H1 (cell line): ENCODE measurements at regions not wholly inside any gene's neighbourhood (a gene's known extent, or its start where the extent isn't known, plus 50 kb on each side); places are given as distances from the start of the nearest gene placed in this dataset.

Experiments used
- CTCF ChIA-PET: fragments of 300-600 bp; sonication (Branson Sonifier 250); formaldehyde crosslinking; loops from one replicate; lab custom pipeline; 2021; ENCODE audit not compliant: partially characterized antibody; lab: Charles Lee
- POLR2A ChIA-PET: fragments of 300-600 bp; sonication (Branson Sonifier 250); formaldehyde crosslinking; loops from one replicate; lab custom pipeline; 2021; ENCODE audit warnings: inconsistent platforms; ENCODE audit not compliant: partially characterized antibody; lab: Charles Lee
- DNase-seq, 2 experiments: peaks; one replicate each; pipeline versions ENCODE4 v3.0.0 to v3.0.0-alpha.2; 2010 to 2022; ENCODE audit warnings: low spot score in 2 of 2, low read depth in 1 of 2, mixed read lengths in 1 of 2
- FAIRE-seq: peaks from 2 replicates; lab custom pipeline; 2011; peaks lifted over from hg19 to GRCh38; lab: Jason Lieb, UNC
- H2AFZ ChIP-seq: 2 replicates; pipeline ENCODE4 v1.8.1; 2012; ENCODE audit warnings: low read length, inconsistent platforms
- H2AK5ac ChIP-seq: 2 replicates; pipeline ENCODE4 v1.6.1; 2013; ENCODE audit warnings: low read depth, low read length
- H2BK120ac ChIP-seq: replicated peaks from 2 replicates; pipeline ENCODE3; 2013; ENCODE audit warnings: low read depth, low read length, inconsistent platforms
- H2BK12ac ChIP-seq: 2 replicates; pipeline ENCODE4 v1.6.1; 2013; ENCODE audit warnings: low read depth, low read length
- H2BK15ac ChIP-seq: 2 replicates; pipeline ENCODE4 v1.6.1; 2013; ENCODE audit warnings: low read length
- H2BK20ac ChIP-seq: 2 replicates; pipeline ENCODE4 v1.6.1; 2013; ENCODE audit warnings: low read length
- H2BK5ac ChIP-seq: 2 replicates; pipeline ENCODE4 v1.6.1; 2013; ENCODE audit warnings: low read depth, low read length
- H3K14ac ChIP-seq: 2 replicates; pipeline ENCODE4 v1.6.1; 2013; ENCODE audit warnings: inconsistent platforms; ENCODE audit not compliant: insufficient read length
- H3K18ac ChIP-seq: 2 replicates; pipeline ENCODE4 v1.6.1; 2013; ENCODE audit warnings: low read length; ENCODE audit errors: extremely low read depth
- H3K23ac ChIP-seq: 2 replicates; pipeline ENCODE4 v1.6.1; 2013; ENCODE audit warnings: inconsistent platforms; ENCODE audit not compliant: insufficient read length
- H3K23me2 ChIP-seq: 2 replicates; pipeline ENCODE4 v1.6.1; 2013; ENCODE audit warnings: low read depth, low read length
- H3K27ac ChIP-seq: 2 replicates; pipeline ENCODE4 v1.6.1; 2011; ENCODE audit warnings: low read depth, low read length, inconsistent platforms
- H3K27me3 ChIP-seq, 4 experiments: replicated peaks in 1 of 4; 1 replicate in 1 of 4; 2 replicates in 3 of 4; pipeline versions ENCODE4 v1.6.1 to v1.8.1; 2011 to 2013; ENCODE audit warnings: low read length in 3 of 4, mild to moderate bottlenecking in 3 of 4, inconsistent platforms in 2 of 4, mixed read lengths in 2 of 4, moderate library complexity in 1 of 4; ENCODE audit not compliant: control insufficient read depth in 3 of 4, insufficient read depth in 3 of 4; ENCODE audit errors: extremely low read depth in 1 of 4
- H3K36me3 ChIP-seq, 4 experiments: 2 replicates each; pipeline versions ENCODE4 v1.6.1 to v1.8.1; 2011 to 2013; ENCODE audit warnings: mild to moderate bottlenecking in 4 of 4, low read length in 3 of 4, moderate library complexity in 2 of 4, control low read depth in 1 of 4, inconsistent platforms in 1 of 4; ENCODE audit not compliant: insufficient read depth in 4 of 4, control insufficient read depth in 2 of 4
- H3K4ac ChIP-seq: replicated peaks from 2 replicates; pipeline ENCODE3; 2013; ENCODE audit warnings: low read length, low read depth, mixed read lengths, inconsistent platforms; ENCODE audit not compliant: insufficient read length
- H3K4me1 ChIP-seq, 4 experiments: replicated peaks in 1 of 4; 1 replicate in 1 of 4; 2 replicates in 3 of 4; pipeline versions ENCODE4 v1.6.1 to v1.8.1; 2011 to 2013; ENCODE audit warnings: low read length in 3 of 4, inconsistent platforms in 2 of 4, mixed read lengths in 1 of 4; ENCODE audit not compliant: insufficient read depth in 4 of 4, control insufficient read depth in 3 of 4
- H3K4me2 ChIP-seq, 2 experiments: 2 replicates each; pipeline versions ENCODE4 v1.6.1 to v1.8.1; 2011 to 2013; ENCODE audit warnings: low read depth in 2 of 2, low read length in 2 of 2, control low read depth in 1 of 2, inconsistent platforms in 1 of 2, mild to moderate bottlenecking in 1 of 2; ENCODE audit not compliant: insufficient read depth in 1 of 2
- H3K4me3 ChIP-seq, 4 experiments: fragments of 200-600, 300-600 bp in 1 of 4; sonication (generic), shearing (Covaris generic), sonication (Bioruptor Twin) in 1 of 4; 2 replicates each; pipeline versions ENCODE4 v1.5.1 to v1.8.1; 2011 to 2016; ENCODE audit warnings: low read length in 4 of 4, low read depth in 3 of 4, control low read depth in 2 of 4, inconsistent platforms in 2 of 4, mild to moderate bottlenecking in 2 of 4, mixed read lengths in 1 of 4, moderate library complexity in 1 of 4; ENCODE audit not compliant: insufficient read depth in 2 of 4; ENCODE audit errors: extremely low read depth in 1 of 4
- H3K56ac ChIP-seq: replicated peaks from 2 replicates; pipeline ENCODE3; 2013; ENCODE audit warnings: low read depth, mild to moderate bottlenecking, mixed read lengths, low read length, inconsistent platforms; ENCODE audit not compliant: insufficient read length
- H3K79me1 ChIP-seq: 2 replicates; pipeline ENCODE4 v1.6.1; 2013; ENCODE audit warnings: low read depth, low read length, control low read depth
- H3K79me2 ChIP-seq, 2 experiments: 2 replicates each; pipeline versions ENCODE4 v1.6.1 to v1.8.1; 2012 to 2013; ENCODE audit warnings: low read length in 2 of 2, mild to moderate bottlenecking in 2 of 2, inconsistent platforms in 1 of 2; ENCODE audit not compliant: insufficient read depth in 2 of 2, control insufficient read depth in 1 of 2
- H3K9ac ChIP-seq, 4 experiments: replicated peaks in 1 of 4; 1 replicate in 1 of 4; 2 replicates in 3 of 4; pipeline versions ENCODE4 v1.6.1 to v1.8.1; 2011 to 2013; ENCODE audit warnings: low read depth in 3 of 4, low read length in 3 of 4, control low read depth in 2 of 4, mild to moderate bottlenecking in 2 of 4, moderate library complexity in 2 of 4, inconsistent platforms in 1 of 4; ENCODE audit errors: extremely low read depth in 1 of 4
- H3K9me3 ChIP-seq, 2 experiments: 2 replicates each; pipeline versions ENCODE4 v1.6.1 to v1.8.1; 2012 to 2013; ENCODE audit warnings: mild to moderate bottlenecking in 2 of 2, moderate library complexity in 2 of 2, control low read depth in 1 of 2, inconsistent platforms in 1 of 2, low read depth in 1 of 2, low read length in 1 of 2, mixed read lengths in 1 of 2; ENCODE audit not compliant: insufficient read depth in 2 of 2
- H4K20me1 ChIP-seq, 2 experiments: replicated peaks in 1 of 2; 2 replicates each; pipeline versions ENCODE3 to v1.8.1; 2011 to 2013; ENCODE audit warnings: inconsistent platforms in 2 of 2, low read length in 2 of 2, mild to moderate bottlenecking in 1 of 2; ENCODE audit not compliant: insufficient read depth in 2 of 2, control insufficient read depth in 1 of 2
- H4K5ac ChIP-seq: 2 replicates; pipeline ENCODE4 v1.6.1; 2013; ENCODE audit warnings: low read length, low read depth, mixed read lengths, inconsistent platforms; ENCODE audit not compliant: insufficient read length
- H4K8ac ChIP-seq: 2 replicates; pipeline ENCODE4 v1.8.0; 2013; ENCODE audit warnings: mild to moderate bottlenecking, moderate library complexity, low read length, inconsistent platforms; ENCODE audit not compliant: insufficient read depth; ENCODE audit errors: extremely low read depth
- H4K91ac ChIP-seq: replicated peaks from 2 replicates; pipeline ENCODE3; 2013; ENCODE audit warnings: low read length, mixed read lengths, inconsistent platforms; ENCODE audit not compliant: insufficient read length
- CBX8 ChIP-seq: fragments of 300-800, 300-1000 bp; sonication (generic); IDR thresholded peaks from 2 replicates; pipeline ENCODE4 v1.7.1; 2016; ENCODE audit warnings: low read depth, low read length, borderline replicate concordance
- CREB1 ChIP-seq: IDR thresholded peaks from 2 replicates; pipeline ENCODE4 v1.6.1; 2012; ENCODE audit warnings: inconsistent platforms
- E2F6 ChIP-seq: IDR thresholded peaks from 2 replicates; pipeline ENCODE4 v1.6.1; 2012; ENCODE audit warnings: inconsistent platforms
- EGR1 ChIP-seq: IDR thresholded peaks from 2 replicates; pipeline ENCODE4 v1.6.1; 2011; ENCODE audit warnings: low read depth, low read length, borderline replicate concordance
- EP300 ChIP-seq, 2 experiments: IDR thresholded peaks; 1 replicate in 1 of 2; 2 replicates in 1 of 2; pipeline ENCODE4 v1.6.1; 2011 to 2012; ENCODE audit warnings: low read depth in 2 of 2, low read length in 2 of 2, mild to moderate bottlenecking in 2 of 2, borderline replicate concordance in 1 of 2, inconsistent platforms in 1 of 2, moderate library complexity in 1 of 2
- FOSL1 ChIP-seq: IDR thresholded peaks from 2 replicates; pipeline ENCODE4 v1.6.1; 2011; ENCODE audit warnings: mild to moderate bottlenecking, low read depth, low read length, moderate library complexity; ENCODE audit not compliant: insufficient read depth
- HDAC6 ChIP-seq: IDR thresholded peaks from one replicate; pipeline ENCODE4 v1.7.1; 2012; ENCODE audit warnings: low read depth, mild to moderate bottlenecking, inconsistent platforms, low read length, moderate library complexity
- KDM5A ChIP-seq: fragments of 200-600 bp; IDR thresholded peaks from 2 replicates; pipeline ENCODE4 v1.7.1; 2012; ENCODE audit warnings: mild to moderate bottlenecking, low read length, inconsistent platforms, mixed read lengths
- PHF8 ChIP-seq: fragments of 200-600 bp; sonication (generic); conservative IDR thresholded peaks from 2 replicates; pipeline ENCODE4 v1.7.1; 2012; ENCODE audit warnings: low read depth, mild to moderate bottlenecking, inconsistent platforms, low read length, moderate library complexity
- POLR2AphosphoS5 ChIP-seq: IDR thresholded peaks from 2 replicates; pipeline ENCODE4 v1.6.1; 2011; ENCODE audit warnings: low read depth, low read length
- POU5F1 ChIP-seq: IDR thresholded peaks from 2 replicates; pipeline ENCODE4 v1.6.1; 2011; ENCODE audit warnings: low read depth, mild to moderate bottlenecking, low read length, moderate library complexity
- WGBS, 2 experiments: shearing (Covaris generic) in 1 of 2; methylation state at CpG; one replicate each; pipeline versions ENCODE4 v1.1.6 to v1.1.7; 2013 to 2015; ENCODE audit warnings: low lambda C conversion rate in 2 of 2, mixed read lengths in 2 of 2, inconsistent platforms in 1 of 2, low coverage in 1 of 2, missing lambda C conversion rate in 1 of 2; ENCODE audit not compliant: insufficient replicate concordance in 2 of 2, insufficient coverage in 1 of 2, insufficient read length in 1 of 2; ENCODE audit errors: extremely low coverage in 1 of 2, missing lambda C conversion rate in 1 of 2; 5-methylcytosine and 5-hydroxymethylcytosine counted together

- Histone ChIP-seq H2BK5ac (no peak overlapping the region), H3K14ac (no peak overlapping the region), H2BK12ac (no peak overlapping the region), H3K4me2 (no peak overlapping the region), H3K27ac (no peak overlapping the region), H4K8ac (no peak overlapping the region), H3K9me3 (no peaks in the 10 kb centered on the region), H3K4ac (no peak overlapping the region), H3K18ac (no peak overlapping the region), H4K5ac (no peak overlapping the region), H4K91ac (no peak overlapping the region), H3K56ac (no peak overlapping the region), H3K4me1 (no peaks in the 10 kb centered on the region), H3K79me1 (no peaks in the 10 kb centered on the region), H3K4me3 (no peak overlapping the region), H2BK120ac (no peak overlapping the region), H2AFZ (peak overlapping the region; percentile 92; the same call in 1 of the 2 replicates), H2AK5ac (no peak overlapping the region), H2BK15ac (no peak overlapping the region), H3K27me3 (no peaks in the 10 kb centered on the region), H3K9ac (no peak overlapping the region), H3K79me2 (no peaks in the 10 kb centered on the region), H3K23me2 (no peaks in the 10 kb centered on the region), H2BK20ac (no peak overlapping the region), H3K36me3 (no peaks in the 10 kb centered on the region)
- ChIA-PET POLR2A (no interaction called here), CTCF (interaction anchor here (1.2 kb wide), 1 partner anchor 15 kb away, joined by 3 read pairs; no protein-coding TSS in a partner anchor)
- 91% methylated on average over 1 of the region's 1 CpG; no CpG with 5 or more reads in 1 of the 2 experiments for WGBS, 2 experiments
- no peak for DNase-seq
- no peak for FAIRE-seq
- no peak for TF ChIP-seq EP300 (IDR thresholded peaks at IDR 0.05; ENCODE audit: borderline replicate concordance in 1 of 2, low read depth in 2 of 2, low read length in 2 of 2)
- TF ChIP-seq EGR1: no peak
- TF ChIP-seq POLR2AphosphoS5: no peak
- TF ChIP-seq POU5F1: no peak
- TF ChIP-seq CREB1: no peak
- no peak for TF ChIP-seq HDAC6
- no peak for TF ChIP-seq KDM5A
- no peak for TF ChIP-seq FOSL1
- no peak for TF ChIP-seq PHF8
- TF ChIP-seq E2F6: no peak
- no peak for TF ChIP-seq CBX8
- TF ChIP-seq, all 59 proteins: peak for 0
- Histone ChIP-seq H3K23ac (no peak overlapping the region), H4K20me1 (no peaks in the 10 kb centered on the region)
Measured at GRCh38 chr14:85382341-85382740, 147.6 kb upstream of the FLRT2 start.
